Endothelial cell of umbilical vein (primary cell): ENCODE measurements at regions not wholly inside any gene's neighbourhood (a gene's known extent, or its start where the extent isn't known, plus 50 kb on each side); places are given as distances from the start of the nearest gene placed in this dataset.

ENCODE experiments used
- BruUV-seq: library from RNA; stranded (reverse); fragments of 400-500 nt; replicated peaks from 2 replicates; lab custom pipeline; 2021; lab: Mats Ljungman, UMichigan
- CTCF ChIA-PET: fragments of 300-600, 350-600 bp; sonication (Branson Sonifier 250); formaldehyde crosslinking; loops from one replicate; lab custom pipeline; 2021; ENCODE audit warnings: antibody characterized with exemption, inconsistent platforms; lab: Charles Lee
- POLR2A ChIA-PET: fragments of 300-600, 350-600 bp; sonication (Branson Sonifier 250); formaldehyde crosslinking; loops from one replicate; lab custom pipeline; 2021; ENCODE audit warnings: antibody characterized with exemption, inconsistent platforms; lab: Charles Lee
- DNase-seq: peaks from one replicate; pipeline ENCODE4 v3.0.0-alpha.2; 2011; ENCODE audit warnings: low read depth, low spot score
- FAIRE-seq: peaks from 2 replicates; lab custom pipeline; 2011; peaks lifted over from hg19 to GRCh38; lab: Jason Lieb, UNC
- H2AFZ ChIP-seq: 2 replicates; pipeline ENCODE4 v1.6.0; 2012; ENCODE audit warnings: low read depth, low read length, control low read depth, inconsistent platforms
- H3K27ac ChIP-seq: 2 replicates; pipeline ENCODE4 v1.5.1; 2011; ENCODE audit warnings: low read depth, mild to moderate bottlenecking, control low read depth, low read length, moderate library complexity; ENCODE audit not compliant: insufficient read depth
- H3K27me3 ChIP-seq, 2 experiments: 2 replicates each; pipeline versions ENCODE4 v1.6.0 to v1.6.1; 2011; ENCODE audit warnings: low read length in 2 of 2, mixed read lengths in 1 of 2; ENCODE audit not compliant: control insufficient read depth in 2 of 2, insufficient read depth in 2 of 2
- H3K36me3 ChIP-seq, 2 experiments: 2 replicates in 1 of 2; 3 replicates in 1 of 2; pipeline ENCODE4 v1.5.1; 2011; ENCODE audit warnings: low read length in 2 of 2, mild to moderate bottlenecking in 1 of 2, moderate library complexity in 1 of 2; ENCODE audit not compliant: control insufficient read depth in 2 of 2, insufficient read depth in 2 of 2; ENCODE audit errors: extremely low read depth in 1 of 2
- H3K4me1 ChIP-seq: 3 replicates; pipeline ENCODE4 v1.5.1; 2011; ENCODE audit warnings: mild to moderate bottlenecking, low read length; ENCODE audit not compliant: control insufficient read depth, insufficient read depth; ENCODE audit errors: extremely low read depth
- H3K4me2 ChIP-seq: 2 replicates; pipeline ENCODE4 v1.6.1; 2011; ENCODE audit warnings: low read length, control low read depth, mixed read lengths; ENCODE audit not compliant: insufficient read depth
- H3K4me3 ChIP-seq, 3 experiments: fragments of 200-600 bp in 1 of 3; sonication (generic), shearing (Covaris generic) in 1 of 3; replicated peaks in 1 of 3; 2 replicates each; pipeline ENCODE4 v1.5.1; 2011 to 2016; ENCODE audit warnings: control low read depth in 3 of 3, low read length in 3 of 3, mild to moderate bottlenecking in 2 of 3, inconsistent platforms in 1 of 3, low read depth in 1 of 3, moderate library complexity in 1 of 3; ENCODE audit not compliant: insufficient read depth in 1 of 3
- H3K79me2 ChIP-seq: 2 replicates; pipeline ENCODE4 v1.6.0; 2012; ENCODE audit warnings: low read length, inconsistent platforms; ENCODE audit not compliant: control insufficient read depth, insufficient read depth
- H3K9ac ChIP-seq: replicated peaks from 2 replicates; pipeline ENCODE3; 2011; ENCODE audit warnings: low read length, control low read depth; ENCODE audit not compliant: insufficient read depth; ENCODE audit errors: extremely low read depth
- H3K9me1 ChIP-seq: replicated peaks from 3 replicates; pipeline ENCODE4 v1.6.0; 2011; ENCODE audit warnings: mild to moderate bottlenecking, low read length; ENCODE audit not compliant: control insufficient read depth, insufficient read depth; ENCODE audit errors: extremely low read depth
- H3K9me3 ChIP-seq: replicated peaks from 2 replicates; pipeline ENCODE4 v1.5.1; 2012; ENCODE audit warnings: low read length, inconsistent platforms; ENCODE audit not compliant: control insufficient read depth, insufficient read depth
- H4K20me1 ChIP-seq: replicated peaks from 2 replicates; pipeline ENCODE3; 2011; ENCODE audit warnings: mild to moderate bottlenecking, low read length; ENCODE audit not compliant: control insufficient read depth, insufficient read depth; ENCODE audit errors: extremely low read depth
- EZH2 ChIP-seq: IDR thresholded peaks from 2 replicates; pipeline ENCODE4 v1.6.1; 2012; ENCODE audit warnings: borderline replicate concordance, low read depth, mild to moderate bottlenecking, moderate library complexity, low read length, inconsistent platforms; ENCODE audit not compliant: severe bottlenecking
- FOS ChIP-seq: IDR thresholded peaks from 2 replicates; pipeline ENCODE4 v1.6.1; 2011; ENCODE audit warnings: mild to moderate bottlenecking, low read length, moderate library complexity, borderline replicate concordance; ENCODE audit not compliant: insufficient read depth
- GATA2 ChIP-seq: IDR thresholded peaks from 2 replicates; pipeline ENCODE4 v1.7.0; 2011; ENCODE audit warnings: low read depth, mild to moderate bottlenecking, moderate library complexity, mixed read lengths, low read length; ENCODE audit not compliant: insufficient read length, insufficient read depth
- JUN ChIP-seq: IDR thresholded peaks from 2 replicates; pipeline ENCODE4 v1.6.1; 2011; ENCODE audit warnings: borderline replicate concordance, low read depth; ENCODE audit not compliant: insufficient read length, insufficient read depth
- MYC ChIP-seq: IDR thresholded peaks from one replicate; pipeline ENCODE4 v1.6.1; 2011; ENCODE audit warnings: mild to moderate bottlenecking, low read depth, low read length
- POLR2AphosphoS5 ChIP-seq: IDR thresholded peaks from 2 replicates; pipeline ENCODE4 v1.6.1; 2012; ENCODE audit warnings: low read depth, mild to moderate bottlenecking, control low read depth, low read length, moderate library complexity; ENCODE audit not compliant: insufficient read depth
- dilution Hi-C: fragments of 300-500 bp; cut with MboI; formaldehyde crosslinking; loops from one replicate; pipeline ENCODE4 v1.15.0; 2019; ENCODE audit warnings: low sequenced_read_pairs; ENCODE audit not compliant: extremely low pct_ligation_motif_present
- intact Hi-C: fragments of 100-400 bp; cut with micrococcal nuclease; formaldehyde crosslinking; loops from one replicate; pipeline ENCODE4 v1.10.0; 2022
- TF ChIP-seq, protein P1 (sequence below), 2 donors: IDR thresholded peaks; 1 replicate in 1 of 2; 2 replicates in 1 of 2; pipeline ENCODE4 v1.5.1; 2011; ENCODE audit warnings: low read length in 2 of 2, mild to moderate bottlenecking in 2 of 2, moderate library complexity in 2 of 2, control low read depth in 1 of 2, inconsistent platforms in 1 of 2, low read depth in 1 of 2; ENCODE audit not compliant: insufficient read depth in 1 of 2; ENCODE audit errors: extremely low read depth in 1 of 2
- TF ChIP-seq, protein P2 (sequence below): IDR thresholded peaks from 2 replicates; pipeline ENCODE4 v1.6.1; 2011; ENCODE audit not compliant: insufficient read depth, insufficient read length

DNA sequence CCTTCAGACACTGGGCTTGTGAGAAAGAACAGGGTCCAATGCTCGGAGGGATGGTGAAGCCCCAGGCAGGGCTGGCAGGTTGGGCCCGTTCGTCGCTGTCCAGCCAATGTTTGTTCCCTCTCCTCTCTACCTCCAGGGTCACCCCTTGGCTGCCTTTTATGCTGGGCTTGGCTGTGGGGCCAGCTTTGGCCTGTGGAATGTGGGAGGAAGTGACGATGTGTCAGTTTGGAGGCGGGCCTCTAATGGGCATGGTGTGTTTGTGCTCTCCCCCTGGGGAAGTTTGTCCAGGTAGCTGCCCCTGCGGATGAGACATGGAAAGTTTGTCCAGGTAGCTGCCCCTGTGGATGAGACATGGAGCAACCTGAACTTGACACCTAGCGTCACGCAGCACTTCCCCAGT, 236.7 kb downstream of the GLRX3 start:
- no peaks in the 10 kb centered on the region for H3K27me3 ChIP-seq
- no peaks in the 10 kb centered on the region for H3K9me1 ChIP-seq
- TF ChIP-seq JUN (no peak), FOS (no peak), MYC (no peak), POLR2AphosphoS5 (no peak), EZH2 (no peak), GATA2 (no peak)
- TF ChIP-seq, protein P1, sequence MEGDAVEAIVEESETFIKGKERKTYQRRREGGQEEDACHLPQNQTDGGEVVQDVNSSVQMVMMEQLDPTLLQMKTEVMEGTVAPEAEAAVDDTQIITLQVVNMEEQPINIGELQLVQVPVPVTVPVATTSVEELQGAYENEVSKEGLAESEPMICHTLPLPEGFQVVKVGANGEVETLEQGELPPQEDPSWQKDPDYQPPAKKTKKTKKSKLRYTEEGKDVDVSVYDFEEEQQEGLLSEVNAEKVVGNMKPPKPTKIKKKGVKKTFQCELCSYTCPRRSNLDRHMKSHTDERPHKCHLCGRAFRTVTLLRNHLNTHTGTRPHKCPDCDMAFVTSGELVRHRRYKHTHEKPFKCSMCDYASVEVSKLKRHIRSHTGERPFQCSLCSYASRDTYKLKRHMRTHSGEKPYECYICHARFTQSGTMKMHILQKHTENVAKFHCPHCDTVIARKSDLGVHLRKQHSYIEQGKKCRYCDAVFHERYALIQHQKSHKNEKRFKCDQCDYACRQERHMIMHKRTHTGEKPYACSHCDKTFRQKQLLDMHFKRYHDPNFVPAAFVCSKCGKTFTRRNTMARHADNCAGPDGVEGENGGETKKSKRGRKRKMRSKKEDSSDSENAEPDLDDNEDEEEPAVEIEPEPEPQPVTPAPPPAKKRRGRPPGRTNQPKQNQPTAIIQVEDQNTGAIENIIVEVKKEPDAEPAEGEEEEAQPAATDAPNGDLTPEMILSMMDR (IDR thresholded peaks at IDR 0.05; ENCODE audit: extremely low read depth in 1 of 2, insufficient read depth in 1 of 2, low read depth in 1 of 2, low read length in 2 of 2), result no peak
- TF ChIP-seq, protein P2, sequence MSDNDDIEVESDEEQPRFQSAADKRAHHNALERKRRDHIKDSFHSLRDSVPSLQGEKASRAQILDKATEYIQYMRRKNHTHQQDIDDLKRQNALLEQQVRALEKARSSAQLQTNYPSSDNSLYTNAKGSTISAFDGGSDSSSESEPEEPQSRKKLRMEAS, result no peak
- intact Hi-C loops (no loop called here), dilution Hi-C loops (no loop called here)
- CTCF ChIA-PET, result no interaction called here
- peaks cover 9% of the 10 kb centered on the region for H3K9me3 ChIP-seq
- no peak overlapping the region for H3K4me3 ChIP-seq
- no peaks in the 10 kb centered on the region for H4K20me1 ChIP-seq
- no peak overlapping the region for H3K4me2 ChIP-seq
- H3K9ac ChIP-seq, result no peak overlapping the region
- no peak for FAIRE-seq
- no peak overlapping the region for H3K27ac ChIP-seq
- H3K36me3 ChIP-seq, result no peaks in the 10 kb centered on the region
- POLR2A ChIA-PET, result no interaction called here
- BruUV-seq, result no TSS peak
- no peak for DNase-seq
- H2AFZ ChIP-seq, result no peak overlapping the region
- no peaks in the 10 kb centered on the region for H3K79me2 ChIP-seq
- no peaks in the 10 kb centered on the region for H3K4me1 ChIP-seq
